GM19240 (cell line): ENCODE measurements at regions not wholly inside any gene's neighbourhood (a gene's known extent, or its start where the extent isn't known, plus 50 kb on each side); places are given as distances from the start of the nearest gene placed in this dataset.

ENCODE experiments used
- DNase-seq: peaks from one replicate; pipeline ENCODE4 v3.0.0; 2011; ENCODE audit warnings: low spot score; ENCODE audit not compliant: insufficient read length

- no peak for DNase-seq
These were observed 57.5 kb downstream of the RPL27A start for GRCh38 chr11:8740129-8740528.

- DNase-seq = no peak
These were observed 61.8 kb downstream of the RPL27A start for GRCh38 chr11:8744423-8744822.

GRCh38 chr11:8745431-8746253 lies 63.0 kb downstream of the RPL27A start:
- no peak for DNase-seq

- no peak for DNase-seq
These were observed 63.9 kb downstream of the RPL27A start for GRCh38 chr11:8746331-8746974.

GRCh38 chr11:8747173-8747572 lies 64.6 kb downstream of the RPL27A start:
- no peak for DNase-seq

- no peak for DNase-seq
These were observed 65.7 kb downstream of the RPL27A start for GRCh38 chr11:8748317-8748716.

- no peak for DNase-seq
These were observed 66.6 kb downstream of the RPL27A start for GRCh38 chr11:8749202-8749601.

GRCh38 chr11:8754241-8754640 lies 71.6 kb downstream of the RPL27A start:
- DNase-seq = no peak

GRCh38 chr11:8756201-8756600 lies 73.6 kb downstream of the RPL27A start:
- no peak for DNase-seq

- DNase-seq = no peak
These were observed 74.5 kb downstream of the RPL27A start for GRCh38 chr11:8757047-8757446.

GRCh38 chr11:8757533-8757932 lies 74.9 kb downstream of the RPL27A start:
- DNase-seq = no peak

GRCh38 chr11:8758619-8759169 lies 76.1 kb downstream of the RPL27A start:
- no peak for DNase-seq

GRCh38 chr11:8759634-8760033 lies 77.0 kb downstream of the RPL27A start:
- no peak for DNase-seq

- DNase-seq = no peak
These were observed 78.3 kb downstream of the RPL27A start for GRCh38 chr11:8760896-8761295.

GRCh38 chr11:8763070-8763685 lies 80.6 kb downstream of the RPL27A start:
- DNase-seq = no peak

- no peak for DNase-seq
These were observed 82.7 kb downstream of the RPL27A start for GRCh38 chr11:8765294-8765693.

GRCh38 chr11:8766043-8766987 lies 83.7 kb downstream of the RPL27A start:
- DNase-seq = no peak

- no peak for DNase-seq
These were observed 84.4 kb downstream of the RPL27A start for GRCh38 chr11:8766988-8767374.

GRCh38 chr11:8767466-8768142 lies 85.0 kb downstream of the RPL27A start:
- no peak for DNase-seq

- DNase-seq = no peak
These were observed 86.2 kb downstream of the RPL27A start for GRCh38 chr11:8768625-8769333.
